Endothelial cell (in vitro differentiated cells): ENCODE measurements at regions not wholly inside any gene's neighbourhood (a gene's known extent, or its start where the extent isn't known, plus 50 kb on each side); places are given as distances from the start of the nearest gene placed in this dataset.

ENCODE experiments used
- DNase-seq: peaks from one replicate; pipeline ENCODE4 v3.0.0; 2021; ENCODE audit warnings: low spot score
- H3K27ac Mint-ChIP-seq: one replicate; pipeline ENCODE4 v1.8.0; 2021; ENCODE audit warnings: mixed read lengths, inconsistent platforms; ENCODE audit not compliant: unreplicated experiment
- H3K27me3 Mint-ChIP-seq: one replicate; pipeline ENCODE4 v1.8.0; 2021; ENCODE audit warnings: mild to moderate bottlenecking, moderate library complexity, mixed read lengths, inconsistent platforms; ENCODE audit not compliant: unreplicated experiment
- H3K36me3 Mint-ChIP-seq: one replicate; pipeline ENCODE4 v1.8.0; 2021; ENCODE audit warnings: mild to moderate bottlenecking, low read depth, mixed read lengths, inconsistent platforms; ENCODE audit not compliant: unreplicated experiment
- H3K4me1 Mint-ChIP-seq: one replicate; pipeline ENCODE4 v1.8.0; 2021; ENCODE audit warnings: mild to moderate bottlenecking, mixed read lengths, inconsistent platforms; ENCODE audit not compliant: unreplicated experiment
- H3K4me3 Mint-ChIP-seq: one replicate; pipeline ENCODE4 v1.8.0; 2021; ENCODE audit warnings: mild to moderate bottlenecking, mixed read lengths, inconsistent platforms; ENCODE audit not compliant: unreplicated experiment
- H3K9me3 Mint-ChIP-seq: one replicate; pipeline ENCODE4 v1.8.0; 2021; ENCODE audit warnings: mixed read lengths, inconsistent platforms; ENCODE audit not compliant: unreplicated experiment
- TF ChIP-seq, protein P1 (sequence below): fragments of 200-600 bp; sonication (generic); IDR thresholded peaks from one replicate; pipeline ENCODE4 v1.5.0; 2021; ENCODE audit warnings: antibody characterized with exemption; ENCODE audit not compliant: unreplicated experiment

DNA sequence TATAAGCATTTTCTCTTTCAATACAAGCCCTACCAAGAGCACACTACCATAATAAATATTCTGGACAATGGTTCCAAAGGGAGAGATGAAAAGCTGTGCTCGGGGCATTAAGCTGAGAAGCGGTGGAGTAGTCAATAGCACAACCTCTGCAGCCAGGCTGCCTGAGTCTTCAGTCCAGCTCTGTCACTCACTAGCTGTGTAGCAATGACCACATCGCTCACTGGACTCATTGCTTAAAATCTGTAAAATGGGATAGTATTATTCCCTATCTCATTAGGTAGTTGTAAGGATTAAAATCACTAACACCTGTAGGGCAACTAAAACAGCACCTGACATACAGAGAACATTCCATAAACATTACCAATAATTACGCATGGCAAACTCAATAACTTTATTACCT, 199.9 kb upstream of the KLF14 start:
- Mint-ChIP-seq H3K4me3 (no peak overlapping the region), H3K9me3 (no peaks in the 10 kb centered on the region), H3K27me3 (peaks cover 4% of the 10 kb centered on the region), H3K36me3 (no peaks in the 10 kb centered on the region), H3K4me1 (peaks cover 2% of the 10 kb centered on the region), H3K27ac (no peak overlapping the region)
- TF ChIP-seq, protein P1, sequence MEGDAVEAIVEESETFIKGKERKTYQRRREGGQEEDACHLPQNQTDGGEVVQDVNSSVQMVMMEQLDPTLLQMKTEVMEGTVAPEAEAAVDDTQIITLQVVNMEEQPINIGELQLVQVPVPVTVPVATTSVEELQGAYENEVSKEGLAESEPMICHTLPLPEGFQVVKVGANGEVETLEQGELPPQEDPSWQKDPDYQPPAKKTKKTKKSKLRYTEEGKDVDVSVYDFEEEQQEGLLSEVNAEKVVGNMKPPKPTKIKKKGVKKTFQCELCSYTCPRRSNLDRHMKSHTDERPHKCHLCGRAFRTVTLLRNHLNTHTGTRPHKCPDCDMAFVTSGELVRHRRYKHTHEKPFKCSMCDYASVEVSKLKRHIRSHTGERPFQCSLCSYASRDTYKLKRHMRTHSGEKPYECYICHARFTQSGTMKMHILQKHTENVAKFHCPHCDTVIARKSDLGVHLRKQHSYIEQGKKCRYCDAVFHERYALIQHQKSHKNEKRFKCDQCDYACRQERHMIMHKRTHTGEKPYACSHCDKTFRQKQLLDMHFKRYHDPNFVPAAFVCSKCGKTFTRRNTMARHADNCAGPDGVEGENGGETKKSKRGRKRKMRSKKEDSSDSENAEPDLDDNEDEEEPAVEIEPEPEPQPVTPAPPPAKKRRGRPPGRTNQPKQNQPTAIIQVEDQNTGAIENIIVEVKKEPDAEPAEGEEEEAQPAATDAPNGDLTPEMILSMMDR = no peak
- DNase-seq = no peak

DNA sequence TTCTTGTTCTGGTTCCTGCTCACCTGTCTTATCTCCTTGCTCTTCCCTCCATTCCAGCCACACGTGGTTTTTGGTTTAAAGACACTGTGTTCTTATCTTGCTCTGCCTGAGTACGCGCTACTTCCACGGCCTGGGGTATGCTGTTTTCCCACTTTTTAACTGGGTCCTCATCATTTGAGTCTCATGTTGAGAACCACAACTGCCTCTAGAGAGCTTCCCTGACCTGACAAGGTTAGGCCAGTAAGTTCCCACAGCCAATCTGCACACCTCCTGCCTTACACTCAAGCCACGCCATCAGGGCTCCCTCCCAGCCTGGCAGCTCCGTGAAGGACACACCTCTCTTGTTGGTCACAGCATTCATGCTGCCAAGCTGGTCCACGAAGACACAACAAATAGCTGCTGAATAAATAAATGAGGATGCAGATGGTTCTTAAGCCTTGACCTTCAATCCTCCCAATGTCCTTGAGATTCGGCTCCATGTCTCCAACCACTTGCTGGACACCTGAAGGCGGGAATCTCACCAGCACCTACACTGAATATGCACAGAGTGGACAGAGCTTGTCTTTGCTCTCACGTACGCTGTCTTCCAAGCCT, 201.7 kb upstream of the KLF14 start:
- TF ChIP-seq, protein P1 = no peak
- Mint-ChIP-seq H3K4me3 (no peak overlapping the region), H3K27me3 (peaks cover 4% of the 10 kb centered on the region), H3K36me3 (no peaks in the 10 kb centered on the region), H3K9me3 (no peaks in the 10 kb centered on the region), H3K27ac (no peak overlapping the region), H3K4me1 (no peaks in the 10 kb centered on the region)
- DNase-seq = no peak

DNA sequence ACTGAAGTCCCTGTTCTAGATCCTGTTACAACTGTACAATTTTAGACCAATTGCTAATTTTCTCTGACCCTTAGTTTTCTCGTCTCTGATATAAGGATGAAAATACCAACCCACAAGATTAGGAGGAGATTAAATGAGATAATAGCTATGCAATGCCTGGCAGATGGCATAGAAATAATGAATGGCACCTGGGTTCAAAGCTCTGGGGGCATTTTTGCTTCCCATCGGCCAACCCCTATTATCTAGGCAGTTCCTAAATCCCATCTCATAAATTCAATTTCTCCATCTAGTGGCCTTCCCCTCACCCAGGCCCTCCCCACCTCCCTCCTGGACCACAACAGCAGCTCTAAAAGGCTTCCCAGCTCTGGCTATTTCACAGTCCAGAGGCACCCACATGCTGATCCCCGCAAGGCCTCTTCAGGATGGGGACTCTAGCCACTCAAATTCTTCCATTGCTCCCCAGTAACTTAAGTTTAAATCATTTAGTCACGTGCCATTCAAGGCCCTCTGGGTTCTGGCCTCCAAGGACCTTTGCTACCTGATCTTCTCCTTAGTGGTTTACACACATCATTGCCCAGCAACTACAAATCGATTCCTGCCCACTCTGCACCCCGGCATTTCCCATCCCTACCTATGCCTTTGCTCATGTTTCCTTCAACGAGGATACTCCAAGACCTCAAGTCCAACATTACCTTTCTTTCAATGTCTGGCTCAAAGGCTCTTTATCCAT, 202.4 kb upstream of the KLF14 start:
- Mint-ChIP-seq H3K36me3 (no peaks in the 10 kb centered on the region), H3K4me1 (no peaks in the 10 kb centered on the region), H3K27me3 (peaks cover 4% of the 10 kb centered on the region), H3K4me3 (no peak overlapping the region), H3K27ac (no peak overlapping the region), H3K9me3 (no peaks in the 10 kb centered on the region)
- TF ChIP-seq, protein P1 = no peak
- no peak for DNase-seq

DNA sequence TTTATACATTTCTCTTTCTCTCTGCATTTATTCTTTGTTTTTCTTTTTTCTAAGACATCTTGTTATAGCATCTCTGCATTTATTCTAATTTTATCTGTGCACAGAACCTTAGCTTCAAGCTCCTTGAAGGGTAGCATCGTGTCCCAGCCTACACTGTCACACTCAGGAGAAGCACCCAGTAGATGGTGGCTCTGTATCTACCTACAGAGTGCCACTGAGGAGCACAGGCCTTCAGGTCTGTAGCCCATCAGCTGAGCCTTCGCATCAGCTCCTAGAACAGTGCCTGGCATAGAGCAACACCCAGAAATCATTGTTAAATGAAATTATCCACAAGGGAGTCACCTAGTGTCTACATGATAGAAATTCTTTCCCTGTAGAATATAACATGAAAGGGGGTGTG, 203.0 kb upstream of the KLF14 start:
- no peak for DNase-seq
- Mint-ChIP-seq H3K27ac (no peak overlapping the region), H3K9me3 (no peaks in the 10 kb centered on the region), H3K27me3 (peaks cover 4% of the 10 kb centered on the region), H3K36me3 (no peaks in the 10 kb centered on the region), H3K4me1 (no peaks in the 10 kb centered on the region), H3K4me3 (no peak overlapping the region)
- TF ChIP-seq, protein P1 = no peak

DNA sequence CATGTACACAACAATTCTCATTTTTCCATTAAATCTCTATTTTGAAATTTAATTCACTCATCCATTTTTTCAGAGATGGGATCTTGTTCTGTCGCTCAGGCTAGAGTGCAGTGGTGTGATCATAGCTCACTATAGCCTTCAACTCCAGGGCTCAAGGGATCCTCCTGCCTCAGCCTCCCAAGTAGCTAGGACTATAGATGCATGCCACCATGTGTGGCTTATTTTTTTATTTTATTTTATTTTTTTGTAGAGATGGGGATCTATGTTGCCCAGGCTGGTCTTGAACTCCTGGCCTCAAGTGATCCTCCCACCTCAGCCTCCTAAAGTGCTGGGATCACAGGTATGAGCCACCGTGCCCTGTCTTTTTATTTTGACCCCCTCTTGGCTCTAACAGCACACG, 203.8 kb upstream of the KLF14 start:
- TF ChIP-seq, protein P1 = no peak
- no peaks in the 10 kb centered on the region for H3K36me3 Mint-ChIP-seq
- no peak overlapping the region for H3K4me3 Mint-ChIP-seq
- no peaks in the 10 kb centered on the region for H3K9me3 Mint-ChIP-seq
- H3K27me3 Mint-ChIP-seq = peaks cover 4% of the 10 kb centered on the region
- no peak for DNase-seq
- H3K4me1 Mint-ChIP-seq = no peaks in the 10 kb centered on the region
- no peak overlapping the region for H3K27ac Mint-ChIP-seq
